ENCODE measurements at regions not wholly inside any gene's neighbourhood (a gene's known extent, or its start where the extent isn't known, plus 50 kb on each side); places are given as distances from the start of the nearest gene placed in this dataset.
A peak's percentile ranks its signal among the peaks of the same experiment; 100 is the strongest.

DNA sequence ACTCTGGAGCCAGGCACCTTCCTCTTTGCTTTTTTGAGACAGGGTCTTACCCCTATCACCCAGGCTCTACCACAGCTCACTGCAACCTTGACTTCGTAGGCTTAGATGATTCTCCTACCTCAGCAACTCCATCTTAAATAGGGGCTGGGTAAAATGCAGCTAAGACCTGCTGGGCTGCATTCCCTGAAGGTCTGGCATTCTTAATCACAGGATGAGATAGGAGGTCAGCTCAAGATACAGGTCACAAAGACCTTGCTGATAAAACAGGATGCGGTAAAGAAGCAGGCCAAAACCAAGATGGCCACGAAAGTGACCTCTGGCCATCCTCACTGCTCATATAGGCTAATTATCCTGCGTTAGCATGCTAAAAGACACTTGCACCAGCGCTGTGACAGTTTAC lies 770.8 kb upstream of the PRKX start:
- DNase-seq, result no peak

DNA sequence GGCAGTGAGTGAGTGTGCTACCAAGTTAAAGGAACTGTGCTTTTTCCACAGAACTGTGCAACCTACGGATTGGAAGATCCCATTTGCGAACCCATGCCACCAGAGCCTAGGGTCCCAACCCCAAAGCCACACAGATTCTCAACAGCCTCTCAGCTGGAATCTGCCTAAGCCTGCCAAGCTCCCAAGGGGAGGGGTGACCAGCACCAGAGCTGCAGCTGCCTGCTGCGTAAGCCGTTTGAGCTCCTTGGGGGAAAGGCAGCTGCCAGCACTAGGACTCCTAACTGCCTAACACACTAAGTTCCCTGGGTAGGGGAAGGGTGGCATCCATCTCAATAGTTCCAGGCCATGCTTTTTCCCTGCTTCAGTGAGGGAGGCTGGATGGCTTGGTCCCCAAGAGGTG lies 738.1 kb upstream of the PRKX start:
- DNase-seq, result no peak

DNA sequence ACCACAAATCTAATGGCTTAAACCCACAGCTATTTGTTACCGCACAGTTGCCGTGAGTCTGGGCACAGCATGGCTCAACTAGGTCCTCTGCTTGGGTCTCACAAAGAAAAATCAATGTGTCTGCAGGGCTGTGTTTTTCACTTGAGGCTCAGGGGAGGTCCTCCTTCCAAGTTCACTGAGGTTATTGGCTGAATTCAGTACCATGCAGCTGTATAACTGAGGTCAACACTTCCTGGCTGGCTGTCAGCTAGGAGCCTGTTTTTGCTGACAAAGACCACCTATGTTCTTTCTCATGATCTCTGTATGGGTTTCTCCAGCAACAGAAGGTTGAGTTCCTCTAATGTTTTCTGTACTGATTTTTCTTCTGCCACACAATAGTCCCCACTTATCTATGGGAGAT lies 736.7 kb upstream of the PRKX start:
- no peak for DNase-seq

DNA sequence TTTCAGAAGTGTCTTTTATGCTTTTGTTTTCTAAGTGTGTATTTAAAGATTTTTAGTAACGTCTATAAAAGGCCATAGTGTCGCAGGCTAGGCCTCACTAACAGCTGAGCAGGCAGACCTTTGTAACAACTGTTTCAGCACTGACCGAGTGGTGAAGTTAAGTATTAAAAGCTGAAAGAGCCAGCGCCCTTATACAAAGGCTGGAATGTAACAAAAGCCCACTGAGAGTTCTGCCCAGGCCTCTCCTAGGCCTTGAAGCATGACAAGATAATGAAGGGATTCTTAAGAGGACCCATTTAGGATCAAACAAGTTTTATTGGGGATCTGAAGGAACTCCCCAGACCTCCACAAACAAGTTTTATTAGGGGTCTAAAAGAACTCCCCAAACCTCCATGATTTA lies 722.5 kb upstream of the PRKX start:
- no peak for DNase-seq

DNA sequence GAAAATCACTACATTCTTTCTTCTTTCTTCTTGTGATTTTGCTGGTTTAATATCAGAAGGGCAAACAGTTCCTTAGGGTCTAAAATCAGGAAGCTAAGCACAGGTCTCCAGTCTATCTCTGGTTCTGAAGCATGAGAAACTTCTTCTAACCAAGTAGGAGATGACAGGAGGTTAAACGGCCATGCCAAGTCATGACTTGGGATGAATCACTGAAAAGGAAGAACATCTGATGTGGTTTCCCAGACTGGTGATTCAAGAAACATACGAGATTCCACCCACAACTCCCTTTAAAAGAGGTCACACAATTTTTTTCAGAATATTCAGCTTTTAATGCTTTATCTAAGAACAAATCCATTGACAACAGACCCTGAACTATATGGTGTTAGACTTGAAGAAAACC lies 684.0 kb upstream of the PRKX start:
- DNase-seq, result no peak

DNA sequence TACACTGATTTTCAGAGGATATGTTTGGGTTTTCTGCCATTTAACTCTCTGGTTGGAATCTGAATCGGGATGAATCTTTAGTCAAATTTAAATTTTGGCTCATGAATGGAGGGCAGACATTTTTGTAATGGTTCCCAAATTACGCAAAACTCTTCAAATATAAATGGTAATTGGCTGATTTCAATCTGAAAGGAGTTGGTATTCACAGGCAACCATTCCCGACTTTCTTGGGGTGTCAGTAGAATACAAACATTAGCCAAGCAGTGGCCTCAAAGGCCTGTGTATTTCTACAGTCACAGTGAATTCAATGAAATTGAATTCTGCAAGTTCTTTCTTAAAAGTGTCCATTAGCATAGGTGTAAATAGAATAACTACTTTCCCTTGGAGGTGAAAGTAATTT lies 668.8 kb upstream of the PRKX start:
- DNase-seq, result no peak

DNA sequence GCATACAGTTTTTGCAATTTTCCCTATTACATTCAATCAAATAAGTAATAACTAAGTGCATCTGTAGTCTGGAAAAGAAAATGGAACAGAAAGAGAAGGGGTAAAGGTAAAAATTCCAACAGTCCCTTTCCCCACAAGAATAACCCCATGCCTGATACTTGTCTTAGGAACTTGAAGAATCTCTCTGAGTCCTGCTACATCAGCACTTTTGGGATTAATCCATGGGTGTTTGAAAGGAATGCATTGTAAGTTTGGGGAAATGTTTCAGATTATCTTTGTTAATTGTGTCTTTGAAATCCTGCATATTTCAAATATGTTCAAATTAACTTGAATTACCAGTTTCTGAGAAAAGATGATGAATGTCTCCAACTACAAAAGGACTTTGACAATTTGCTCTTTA lies 667.3 kb upstream of the PRKX start:
- no peak for DNase-seq

DNA sequence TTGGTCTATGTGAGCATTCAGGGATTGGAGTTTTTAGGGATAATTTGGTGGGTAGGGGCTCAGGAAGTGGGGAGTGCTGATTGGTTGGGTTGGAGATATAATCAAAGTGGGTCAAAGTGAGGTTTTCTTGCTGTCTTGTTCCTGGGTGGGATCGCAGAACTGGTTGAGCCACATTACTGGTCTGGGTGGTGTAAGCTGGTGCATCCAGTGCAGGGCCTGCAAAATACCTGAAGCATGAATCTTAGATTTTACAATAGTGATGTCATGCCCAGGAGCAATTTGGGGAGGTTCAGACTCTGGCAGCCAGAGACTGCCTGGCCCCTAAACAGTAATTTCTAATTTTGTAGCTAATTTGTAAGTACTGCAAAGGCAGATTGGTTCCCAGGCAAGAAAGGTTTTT lies 665.6 kb upstream of the PRKX start:
- no peak for DNase-seq

DNA sequence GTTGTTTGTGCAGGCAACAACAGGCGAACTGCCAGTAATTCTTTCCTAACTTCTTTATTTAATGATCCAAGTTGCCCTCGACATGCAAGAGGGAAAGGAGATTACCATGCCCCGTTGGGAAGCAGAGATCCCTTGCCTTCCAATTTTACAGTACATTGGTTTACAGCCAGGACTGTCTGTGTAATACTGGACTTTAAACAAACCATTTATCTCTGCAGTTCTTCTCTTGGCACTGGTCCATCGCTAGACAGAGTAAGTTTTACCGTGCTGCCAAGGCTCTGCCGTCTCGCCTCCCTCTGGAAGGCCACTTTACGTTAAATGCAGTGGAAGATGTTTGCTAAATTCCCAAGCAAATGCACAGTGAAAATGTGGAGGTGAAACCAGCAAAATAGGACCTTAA lies 660.3 kb upstream of the PRKX start:
- no peak for DNase-seq

DNA sequence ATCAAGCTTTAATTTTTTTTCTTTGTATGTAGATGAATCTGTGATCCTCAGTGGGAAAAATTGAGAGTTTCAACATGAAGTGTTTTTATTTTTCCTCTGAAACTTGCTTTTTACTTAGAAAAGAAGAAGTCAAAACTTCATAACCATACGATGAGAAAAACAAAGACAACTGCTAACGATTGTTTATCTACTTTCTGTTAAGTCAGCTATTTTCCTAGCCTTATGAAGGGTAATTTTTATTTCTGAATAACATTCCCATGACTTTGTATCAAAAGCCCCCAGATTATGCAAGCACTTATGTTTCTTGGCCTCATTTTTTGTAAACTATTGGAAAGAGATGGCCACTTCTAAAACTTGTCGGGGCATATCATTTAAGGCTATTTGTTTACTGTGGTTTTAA lies 645.1 kb upstream of the PRKX start:
- DNase-seq, result no peak

DNA sequence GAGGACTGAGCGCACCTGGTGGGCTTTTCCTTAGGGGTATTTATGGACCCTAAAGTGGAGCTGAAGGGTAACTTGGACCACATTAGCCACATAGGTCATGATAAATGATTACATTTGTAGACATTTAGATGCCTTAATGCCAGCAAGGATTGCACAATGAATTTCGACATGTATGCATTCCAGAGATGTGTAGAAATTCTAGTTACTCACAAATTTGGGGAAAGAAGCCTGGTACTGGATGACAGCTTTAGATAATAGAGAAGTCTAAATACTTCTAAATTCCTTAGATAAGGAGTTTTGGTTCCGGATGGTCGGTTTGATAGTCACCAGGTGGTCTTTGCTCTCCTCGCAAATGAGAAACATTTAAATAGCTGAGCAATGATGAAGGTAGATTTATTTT lies 609.5 kb upstream of the PRKX start:
- no peak for DNase-seq

DNA sequence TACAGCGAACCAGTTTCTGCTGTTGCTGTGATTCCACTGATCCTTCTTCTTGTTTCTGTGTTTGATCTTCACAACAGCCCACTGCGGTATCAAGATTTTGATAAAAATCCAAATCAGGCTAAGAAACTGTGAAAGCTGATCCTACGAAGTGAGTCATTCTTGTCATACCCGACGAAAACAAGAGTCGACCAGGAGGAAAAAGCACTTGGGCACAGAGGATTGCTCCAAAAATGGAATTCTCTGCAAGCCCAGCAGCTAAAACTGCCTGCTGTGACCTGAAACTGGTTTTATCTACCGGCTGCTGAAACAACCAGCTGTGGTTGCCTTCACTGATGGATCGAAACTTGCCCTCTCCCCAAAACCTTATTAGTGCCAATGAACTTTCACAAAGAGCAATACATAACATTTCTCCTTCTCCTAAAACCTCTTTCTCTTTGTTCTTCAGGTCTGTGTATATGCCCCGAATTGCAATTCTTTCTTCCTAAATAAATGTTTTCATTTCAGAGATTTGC lies 607.0 kb upstream of the PRKX start:
- peak; percentile 5 for DNase-seq

DNA sequence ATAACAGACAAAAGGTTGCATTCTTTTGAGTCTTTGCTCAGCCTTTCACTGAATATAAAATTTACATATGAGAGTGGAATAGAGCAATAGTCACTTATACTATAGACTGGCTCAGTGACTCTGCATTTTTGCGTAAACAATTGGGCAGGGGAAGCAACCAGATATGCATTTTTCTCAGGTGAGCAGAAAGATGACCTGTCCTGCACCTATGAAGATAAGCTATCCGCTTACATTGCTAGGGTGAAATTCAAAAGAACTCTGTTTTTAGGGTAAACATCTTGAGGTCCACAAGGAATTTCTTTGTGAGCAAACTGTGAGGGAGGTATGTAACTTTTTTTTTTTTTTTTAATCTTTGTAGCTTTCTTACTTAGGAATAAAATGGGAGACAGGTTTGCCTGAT lies 602.4 kb upstream of the PRKX start:
- no peak for DNase-seq

DNA sequence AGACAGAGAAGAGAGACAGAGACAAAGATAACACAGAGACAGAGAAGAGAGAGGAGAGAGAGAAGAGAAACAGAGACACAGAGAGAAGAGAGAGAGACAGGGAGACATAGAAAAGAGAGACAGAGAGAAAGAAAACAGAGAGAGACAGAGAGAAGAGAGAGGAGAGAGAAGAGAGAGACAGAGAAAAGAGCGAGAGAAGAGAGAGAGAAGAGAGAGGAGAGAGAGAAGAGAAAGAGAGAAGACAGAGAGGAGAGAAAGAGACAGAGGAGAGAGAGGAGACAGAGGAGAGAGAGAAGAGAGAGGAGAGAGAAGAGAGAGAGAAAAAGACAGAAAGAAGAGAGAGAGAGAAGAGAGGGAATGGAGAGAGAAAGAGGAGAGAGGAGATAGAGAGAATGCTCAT lies 601.1 kb upstream of the PRKX start:
- no peak for DNase-seq

DNA sequence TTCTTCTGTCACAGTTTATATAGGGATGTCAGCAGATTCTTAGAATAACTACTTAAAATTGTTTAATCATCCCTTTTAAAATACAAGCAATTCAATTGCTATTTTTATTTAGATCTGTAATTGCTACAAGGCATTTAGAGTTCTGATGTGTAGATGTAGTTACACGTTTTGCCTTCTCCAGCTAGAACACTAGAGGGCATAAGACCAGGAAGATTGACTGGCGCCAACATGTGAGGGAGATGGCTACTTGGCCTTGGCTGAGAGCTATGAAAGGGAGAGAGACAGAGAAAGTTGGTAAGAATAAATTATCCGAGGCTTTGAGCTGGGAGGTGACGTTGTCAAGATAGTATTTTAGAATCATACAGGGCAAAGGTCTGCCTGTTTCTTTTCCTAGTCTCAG lies 563.7 kb upstream of the PRKX start:
- no peak for DNase-seq

DNA sequence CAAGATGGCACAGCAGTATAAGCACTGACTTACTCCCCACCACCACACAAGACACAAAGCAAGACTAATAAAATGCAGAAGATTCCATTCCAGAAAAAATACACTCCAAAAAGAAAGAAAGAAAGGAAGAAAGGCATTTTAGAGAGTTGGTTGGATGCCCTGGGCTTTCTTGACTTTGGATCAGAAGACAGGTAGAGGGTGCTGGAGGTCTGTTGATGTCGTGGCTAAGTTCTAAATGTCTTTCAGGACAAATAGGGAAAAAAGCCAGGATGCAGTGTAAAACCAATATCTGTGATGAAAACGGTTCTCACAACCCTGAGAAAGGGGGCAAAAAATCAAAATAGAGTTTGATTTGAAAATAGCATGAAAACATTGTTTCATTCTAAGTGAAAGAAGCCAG lies 555.2 kb upstream of the PRKX start:
- DNase-seq, result no peak

DNA sequence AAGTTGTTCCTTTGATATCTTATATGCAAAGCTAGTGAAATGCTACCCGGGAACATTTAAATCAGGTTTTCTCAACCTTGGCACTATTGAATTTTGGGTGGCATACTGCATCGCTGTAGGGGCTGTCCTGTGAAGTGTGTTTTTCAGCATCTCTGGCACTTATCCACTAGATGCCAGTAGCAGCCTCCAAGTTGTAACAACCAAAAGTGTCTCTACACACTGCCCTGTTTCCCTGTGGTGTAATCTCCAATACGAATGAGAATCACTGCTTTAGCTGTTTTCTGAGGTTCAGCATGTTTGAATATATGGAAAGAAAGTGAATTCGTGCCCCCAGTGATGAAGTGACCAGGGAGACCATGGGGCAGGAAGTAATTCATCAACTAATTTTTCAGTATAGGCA lies 551.6 kb upstream of the PRKX start:
- DNase-seq, result no peak

DNA sequence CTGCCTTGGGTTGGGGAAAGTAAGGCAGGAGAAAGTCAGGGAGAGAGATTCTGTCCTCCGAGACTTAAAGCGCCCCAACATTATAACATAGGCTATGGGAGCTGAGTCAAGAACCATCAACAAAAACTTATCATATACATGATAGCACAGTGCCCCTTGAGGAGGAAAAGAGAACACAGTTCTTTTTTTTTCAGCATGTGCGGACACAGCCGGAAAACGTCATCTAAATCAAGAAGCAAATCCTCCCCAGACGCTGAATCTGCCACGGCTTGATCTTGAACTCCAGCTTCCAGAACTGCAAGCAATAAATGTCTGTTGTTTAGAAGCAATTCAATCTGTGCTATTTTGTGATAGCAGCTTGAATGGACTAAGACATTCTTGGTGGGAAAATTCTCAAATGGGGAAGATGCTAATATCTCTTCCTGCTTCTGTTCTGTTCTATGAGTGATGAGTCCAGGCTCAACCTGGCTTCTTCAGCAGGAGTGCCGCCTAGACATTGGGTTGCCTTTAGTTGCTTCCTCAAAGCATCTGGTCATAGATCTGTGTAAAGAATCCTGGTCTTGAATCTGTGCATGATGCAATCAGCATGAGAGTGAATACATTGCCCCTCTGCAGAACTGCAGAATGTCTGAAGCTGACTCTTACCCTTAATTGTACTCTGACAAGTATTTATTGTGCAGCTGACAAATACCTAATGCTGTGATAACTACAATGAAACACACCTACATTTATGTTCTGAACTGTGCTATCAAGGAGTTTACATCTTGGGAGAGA lies 549.8 kb upstream of the PRKX start:
- DNase-seq, result peak; percentile 7

DNA sequence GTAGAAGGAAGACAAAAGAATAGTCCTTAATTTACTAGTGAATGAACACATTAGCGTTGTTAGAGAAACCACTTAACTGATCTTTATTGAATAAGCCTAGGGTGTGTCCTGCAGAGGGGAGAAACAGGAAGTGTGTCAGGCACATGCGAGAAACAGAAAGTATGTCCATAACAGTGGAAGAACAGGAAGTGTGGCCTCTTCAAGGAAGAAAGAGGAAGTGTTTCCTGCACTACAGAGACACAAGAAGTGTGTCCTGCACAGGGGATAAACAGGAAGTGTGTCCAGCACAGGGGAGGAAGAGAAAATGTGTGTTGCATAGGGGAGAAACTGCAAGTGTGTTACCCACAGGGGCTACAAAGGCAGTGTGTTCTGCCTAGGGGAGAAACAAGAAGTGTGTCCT lies 539.6 kb upstream of the PRKX start:
- no peak for DNase-seq

DNA sequence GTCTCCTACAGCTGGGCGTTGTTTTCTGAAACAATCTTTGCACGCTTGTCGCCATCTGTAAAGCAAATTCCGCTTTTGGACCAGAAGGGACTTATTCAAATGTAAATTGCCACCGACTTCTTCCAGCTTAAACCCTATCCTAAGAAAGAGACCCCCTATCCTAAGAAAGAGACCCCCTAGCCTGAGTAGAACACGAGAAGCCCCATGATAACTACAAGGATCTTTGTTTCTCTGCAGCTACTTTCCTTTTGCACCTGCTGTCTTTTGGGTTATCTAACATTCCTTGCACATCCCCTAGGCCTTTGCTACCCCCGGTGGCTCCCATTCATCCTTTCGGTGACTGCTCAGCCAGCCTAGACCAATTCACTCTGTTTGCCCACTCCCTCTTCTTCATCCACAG lies 536.0 kb upstream of the PRKX start:
- no peak for DNase-seq

DNA sequence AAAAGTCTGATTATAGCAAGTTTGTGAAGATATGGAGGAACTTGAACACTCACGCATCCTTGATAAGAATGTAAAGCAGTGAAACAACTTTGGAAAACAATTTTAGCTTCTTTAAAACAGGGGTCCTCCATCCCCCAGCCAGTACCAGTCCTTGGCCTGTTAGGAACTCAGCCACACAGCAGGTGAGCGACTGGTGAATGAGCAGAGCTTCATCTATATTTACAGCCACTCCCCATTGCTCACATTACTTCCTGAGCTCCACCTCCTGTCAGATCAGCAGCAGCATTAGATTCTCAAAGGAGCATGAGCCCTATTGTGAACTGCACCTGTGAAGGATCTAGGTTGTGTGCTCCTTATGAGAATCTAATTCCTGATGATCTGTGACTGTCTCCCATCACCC lies 530.3 kb upstream of the PRKX start:
- DNase-seq, result no peak

DNA sequence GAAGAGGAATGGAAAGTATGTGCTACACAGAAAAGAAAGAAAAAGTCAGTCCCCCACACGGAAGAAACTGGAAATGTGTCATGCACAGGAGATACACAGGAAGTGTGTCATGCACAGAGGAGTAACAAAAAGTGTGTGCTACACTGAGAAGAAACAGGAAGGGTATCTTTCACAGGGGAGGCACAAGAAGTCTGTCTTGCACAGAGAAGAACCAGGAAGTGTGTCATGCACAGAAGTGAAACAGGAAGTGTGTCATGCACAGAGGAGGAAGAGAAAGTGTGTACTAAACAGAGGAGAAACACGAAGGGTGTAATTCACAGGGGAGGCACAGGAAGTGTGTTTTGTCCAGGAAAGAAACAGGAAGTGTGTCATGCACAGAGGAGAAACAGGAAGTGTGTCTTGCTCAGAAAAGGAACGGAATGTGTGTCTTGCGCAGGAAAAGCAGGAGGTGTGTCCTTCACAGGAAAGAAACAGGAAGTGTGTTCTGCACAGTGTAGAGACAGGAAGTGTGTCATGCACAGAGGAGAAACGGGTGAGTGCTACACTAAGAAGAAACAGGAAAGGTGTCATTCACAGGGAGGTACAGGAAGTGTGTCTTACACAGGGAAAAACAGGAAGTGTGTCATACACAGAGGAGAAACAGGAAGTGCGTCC lies 527.2 kb upstream of the PRKX start:
- peak; percentile 14 for DNase-seq

DNA sequence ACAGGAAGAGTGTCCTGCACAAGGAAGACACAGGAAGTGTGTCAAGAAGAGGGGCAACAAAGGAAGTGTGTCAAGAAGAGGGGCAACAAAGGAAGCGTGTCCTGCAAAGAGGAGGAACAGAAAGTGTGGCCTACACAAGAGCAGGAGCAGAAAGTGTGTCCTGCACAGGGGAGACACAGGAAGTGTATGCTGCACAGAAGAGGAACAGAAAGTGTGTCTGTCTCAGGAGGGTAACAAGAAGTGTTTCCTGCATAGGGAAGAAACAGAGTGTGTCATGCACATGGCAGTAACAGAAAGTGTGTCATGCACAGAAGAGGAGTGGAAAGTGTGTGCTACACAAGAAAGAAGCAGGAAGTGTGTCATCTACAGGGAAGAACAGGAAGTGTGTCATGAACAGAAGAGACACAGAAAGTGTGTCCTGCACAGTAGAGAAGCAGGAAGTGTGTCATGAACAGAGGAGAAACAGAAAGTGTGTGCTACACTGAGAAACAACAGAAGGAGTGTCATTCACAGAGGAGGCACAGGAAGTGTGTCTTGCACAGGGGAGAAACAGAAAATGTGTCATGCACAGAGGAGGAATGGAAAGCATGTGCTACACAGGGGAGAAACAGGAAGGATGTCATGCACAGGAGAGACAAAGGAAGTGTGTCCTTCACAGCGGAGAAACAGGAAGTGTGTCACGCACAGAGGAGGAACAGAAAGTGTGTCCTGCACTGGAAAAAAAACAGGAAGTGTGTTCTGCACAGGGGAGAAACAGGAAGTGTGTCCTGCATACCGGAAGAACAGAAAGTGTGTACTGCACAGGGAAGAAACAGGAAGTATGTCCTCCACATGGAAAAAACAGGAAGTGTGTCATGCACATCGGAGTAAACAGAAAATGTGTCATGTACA lies 526.4 kb upstream of the PRKX start:
- peak; percentile 25 for DNase-seq

DNA sequence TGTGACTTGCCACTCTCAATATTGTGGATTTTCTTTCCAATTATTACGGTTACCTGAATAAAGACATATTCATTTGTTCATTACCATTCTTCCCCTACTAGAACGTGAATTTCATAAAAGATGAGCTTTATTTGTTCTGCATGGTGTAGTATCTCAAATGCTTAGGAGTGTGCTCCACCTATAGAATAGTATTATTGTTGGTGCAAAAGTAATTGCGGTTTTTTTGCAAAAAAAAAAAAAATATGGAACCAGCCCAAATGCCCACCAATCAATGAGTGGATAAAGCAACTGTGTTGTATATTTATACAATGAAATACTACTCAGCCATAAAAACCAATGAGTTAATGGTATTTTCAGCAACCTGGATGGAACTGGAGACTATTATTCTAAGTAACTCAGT lies 525.5 kb upstream of the PRKX start:
- DNase-seq, result no peak

All from RPMI8226 (cell line).